Fibroblast of pulmonary artery (primary cell): ENCODE measurements at regions not wholly inside any gene's neighbourhood (a gene's known extent, or its start where the extent isn't known, plus 50 kb on each side); places are given as distances from the start of the nearest gene placed in this dataset.

ENCODE experiments used
- DNase-seq: peaks from one replicate; pipeline ENCODE4 v3.0.0-alpha.2; 2010; ENCODE audit warnings: low read depth
- H3K4me3 ChIP-seq: replicated peaks from 2 replicates; pipeline ENCODE4 v1.5.1; 2011; ENCODE audit warnings: low read depth, mild to moderate bottlenecking, control low read depth, low read length, moderate library complexity
- CTCF ChIP-seq: IDR thresholded peaks from 2 replicates; pipeline ENCODE4 v1.5.1; 2011; ENCODE audit warnings: mild to moderate bottlenecking, control low read depth, low read length, inconsistent platforms; ENCODE audit errors: missing control alignments

- no peak overlapping the region for H3K4me3 ChIP-seq
- TF ChIP-seq CTCF = no peak
- no peak for DNase-seq
These were observed 403.4 kb downstream of the MAN2A1 start for GRCh38 chr5:110092955-110093785.

- no peak overlapping the region for H3K4me3 ChIP-seq
- DNase-seq = no peak
- no peak for TF ChIP-seq CTCF
These were observed 404.4 kb downstream of the MAN2A1 start for GRCh38 chr5:110094109-110094508.

DNA sequence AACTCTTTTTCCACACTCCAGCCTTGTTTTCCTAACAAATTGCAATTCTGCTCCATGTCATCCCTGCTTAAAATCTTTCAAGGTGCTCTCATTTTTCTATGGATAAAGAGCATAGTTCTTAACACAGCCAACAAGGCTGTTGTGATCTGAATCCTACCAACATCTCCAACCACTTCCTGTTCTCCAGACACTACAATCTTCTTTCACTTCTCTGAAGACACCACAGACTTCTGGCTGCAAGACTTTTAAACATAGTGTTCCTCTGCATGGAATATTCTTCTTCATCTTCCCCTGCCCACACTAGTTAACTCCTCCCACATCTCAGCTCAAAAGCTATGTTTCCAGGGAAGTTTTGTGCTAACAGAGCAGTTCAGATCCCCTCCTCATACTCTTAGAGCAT, 404.8 kb downstream of the MAN2A1 start:
- no peak for TF ChIP-seq CTCF
- no peak overlapping the region for H3K4me3 ChIP-seq
- no peak for DNase-seq

- DNase-seq = no peak
- H3K4me3 ChIP-seq = no peak overlapping the region
- no peak for TF ChIP-seq CTCF
These were observed 406.7 kb downstream of the MAN2A1 start for GRCh38 chr5:110096419-110096818.

GRCh38 chr5:110099572-110099971, 409.8 kb downstream of the MAN2A1 start:
- no peak for TF ChIP-seq CTCF
- DNase-seq = no peak
- H3K4me3 ChIP-seq = no peak overlapping the region

GRCh38 chr5:110103081-110103480, 413.4 kb downstream of the MAN2A1 start:
- no peak overlapping the region for H3K4me3 ChIP-seq
- DNase-seq = no peak
- no peak for TF ChIP-seq CTCF
